LNCAP (cell line): ENCODE measurements at regions not wholly inside any gene's neighbourhood (a gene's known extent, or its start where the extent isn't known, plus 50 kb on each side); places are given as distances from the start of the nearest gene placed in this dataset.

Experiments
- CTCF ChIP-seq: fragments of 450-650 bp; IDR thresholded peaks from 2 replicates; pipeline ENCODE4 v1.5.1; 2017; ENCODE audit warnings: mild to moderate bottlenecking

GRCh38 chr10:130772056-130772455 lies 539.5 kb downstream of the TCERG1L start:
- TF ChIP-seq CTCF = no peak

GRCh38 chr10:130772676-130773075 lies 538.8 kb downstream of the TCERG1L start:
- no peak for TF ChIP-seq CTCF

DNA sequence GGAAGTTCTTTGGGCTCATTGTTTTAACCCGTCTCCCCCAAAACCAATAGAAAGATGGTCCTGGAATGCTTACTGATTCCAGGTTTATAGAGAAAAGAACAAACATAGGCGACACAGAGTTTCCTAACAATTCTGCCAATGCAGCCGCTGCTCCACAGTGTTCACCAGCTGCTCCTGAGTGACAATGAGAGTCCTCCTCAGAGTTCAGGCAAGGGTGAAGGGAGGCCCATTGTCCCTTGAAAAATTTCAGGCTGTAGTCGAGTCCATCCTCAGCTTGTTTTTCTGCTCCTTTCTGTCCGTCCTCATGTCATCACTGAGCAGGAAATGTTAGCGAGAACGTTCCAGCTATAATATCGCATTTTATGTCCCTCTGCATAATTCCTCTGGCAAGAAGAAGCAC lies 537.6 kb downstream of the TCERG1L start:
- TF ChIP-seq CTCF = no peak

DNA sequence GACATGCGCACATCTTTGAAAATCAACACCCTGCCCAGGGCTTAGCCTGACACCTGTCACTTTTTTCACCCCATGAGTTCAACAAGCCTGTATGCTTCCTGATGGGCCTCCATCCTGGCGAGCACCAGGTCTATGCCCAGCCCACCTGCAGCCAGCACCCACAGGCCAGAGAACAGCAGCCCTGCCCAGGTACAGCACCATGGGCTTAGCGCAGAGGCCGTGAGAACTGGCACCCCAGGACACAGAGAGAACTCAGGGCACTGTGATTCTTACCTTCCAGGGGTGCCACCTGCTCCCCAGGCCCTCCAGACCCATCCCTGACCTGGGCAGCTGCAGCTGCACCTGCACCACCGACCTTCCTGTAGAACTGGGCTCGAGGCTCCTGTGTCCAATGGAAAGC lies 536.6 kb downstream of the TCERG1L start:
- TF ChIP-seq CTCF = no peak

- no peak for TF ChIP-seq CTCF
Observed at GRCh38 chr10:130775311-130775710, 536.2 kb downstream of the TCERG1L start.

DNA sequence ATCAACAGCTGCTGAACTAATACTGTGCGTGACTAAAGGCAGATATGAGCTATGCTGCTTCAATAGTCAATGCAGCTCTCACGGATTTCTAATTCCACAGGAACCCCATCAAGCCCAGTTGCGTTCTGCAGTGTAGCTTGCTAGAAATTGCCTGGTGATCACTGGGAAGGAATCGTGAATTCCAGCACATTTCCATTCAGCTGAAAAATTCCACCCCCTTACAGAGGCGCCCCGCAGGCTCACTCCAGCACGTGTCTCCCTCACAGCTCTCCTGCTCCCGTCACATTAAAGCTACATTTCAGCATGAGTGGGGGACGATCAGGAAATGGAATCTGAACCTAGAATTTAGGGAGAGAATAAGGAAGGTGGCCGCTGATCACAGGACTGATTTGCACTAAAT lies 534.8 kb downstream of the TCERG1L start:
- no peak for TF ChIP-seq CTCF

DNA sequence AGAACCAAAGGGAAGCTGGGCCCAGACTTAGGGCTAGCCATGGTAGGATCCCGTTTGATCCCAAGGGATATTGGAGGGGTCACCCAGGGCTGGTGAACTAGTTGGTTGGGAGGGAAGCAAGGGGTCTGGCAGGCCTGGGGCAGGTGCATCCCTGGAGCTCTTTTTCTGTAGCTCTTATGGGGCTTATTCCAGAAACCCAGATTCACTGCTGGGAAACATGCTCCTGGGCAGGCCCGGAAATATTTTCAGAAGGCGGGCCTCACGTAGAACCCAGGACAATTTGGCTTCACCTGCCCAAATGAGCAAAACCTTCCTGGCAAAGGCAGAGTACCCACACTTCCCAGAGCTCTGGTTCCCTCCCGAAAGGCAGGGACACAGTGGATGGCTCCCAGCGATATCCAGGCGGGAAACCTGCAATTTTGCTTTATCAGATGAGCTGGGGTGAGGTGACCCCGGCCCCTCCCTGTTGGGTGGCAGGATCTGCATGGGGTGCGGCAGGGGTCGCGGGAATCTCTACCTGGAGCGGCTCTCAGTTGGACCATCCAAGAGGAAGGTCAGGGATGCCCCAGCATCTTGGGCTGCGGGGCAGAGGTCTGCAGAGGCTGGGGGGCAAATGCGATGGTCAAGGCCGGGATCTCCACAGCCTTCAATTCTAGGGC lies 533.9 kb downstream of the TCERG1L start:
- TF ChIP-seq CTCF = no peak

- no peak for TF ChIP-seq CTCF
Observed at GRCh38 chr10:130778166-130778545, 533.4 kb downstream of the TCERG1L start.
